ENCODE measurements at regions not wholly inside any gene's neighbourhood (a gene's known extent, or its start where the extent isn't known, plus 50 kb on each side); places are given as distances from the start of the nearest gene placed in this dataset.

- no CpG with 5 or more reads among the region's 1 CpG for WGBS (ENCODE audit: insufficient coverage)
- Histone ChIP-seq H3K27me3 (replicated peaks in 1 of 4; ENCODE audit: control extremely low read depth in 1 of 4, control insufficient read depth in 3 of 4, insufficient read depth in 4 of 4, low read length in 3 of 4) (no peaks in the 10 kb centered on the region), H3K79me2 (ENCODE audit: control insufficient read depth, insufficient read depth, low read length) (no peaks in the 10 kb centered on the region), H3K4me3 (ENCODE audit: control extremely low read depth in 1 of 5, extremely low read depth in 1 of 5, insufficient read depth in 1 of 5, low read depth in 2 of 5, low read length in 4 of 5) (no peak overlapping the region), H3K27ac (ENCODE audit: low read length in 2 of 2) (no peak overlapping the region), H4K20me1 (ENCODE audit: control insufficient read depth, insufficient read depth, low read length, poor library complexity, severe bottlenecking) (no peaks in the 10 kb centered on the region), H2AFZ (ENCODE audit: insufficient read depth, low read depth, low read length, poor library complexity, severe bottlenecking) (no peak overlapping the region), H3K36me3 (replicated peaks in 1 of 2; ENCODE audit: control extremely low read depth in 1 of 2, control insufficient read depth in 1 of 2, extremely low read depth in 1 of 2, insufficient read depth in 2 of 2, low read length in 1 of 2) (no peaks in the 10 kb centered on the region), H3K9ac (ENCODE audit: low read length) (no peak overlapping the region), H3K4me2 (replicated peaks; ENCODE audit: low read depth, low read length, poor library complexity, severe bottlenecking) (no peak overlapping the region), H3K4me1 (ENCODE audit: control insufficient read depth in 2 of 2, insufficient read depth in 2 of 2, low read length in 2 of 2) (no peaks in the 10 kb centered on the region), H3K9me3 (ENCODE audit: control extremely low read depth in 1 of 3, control insufficient read depth in 2 of 3, insufficient read depth in 1 of 3, low read length in 2 of 3) (no peaks in the 10 kb centered on the region)
- Mint-ChIP-seq H3K27ac (no peak overlapping the region), H3K27me3 (peaks cover 7% of the 10 kb centered on the region), H3K4me3 (no peak overlapping the region), H3K9me3 (ENCODE audit: insufficient read depth) (no peaks in the 10 kb centered on the region), H3K4me1 (no peaks in the 10 kb centered on the region)
- CTCF ChIA-PET, result interaction anchor here (0.7 kb wide), 1 partner anchor 106 kb away, joined by 4 read pairs; no protein-coding TSS in a partner anchor
- ATAC-seq (ENCODE audit: low read depth), result no peak
- intact Hi-C loops (cut with micrococcal nuclease), result no loop called here
- POLR2A ChIA-PET, result no interaction called here
- no peak for DNase-seq
- TF ChIP-seq EZH2 (IDR thresholded peaks at IDR 0.05; ENCODE audit: borderline replicate concordance, insufficient read depth, low read depth, low read length, poor library complexity, severe bottlenecking) (no peak), CTCF (IDR thresholded peaks at IDR 0.05) (no peak)
These were observed 73.6 kb upstream of the AKAP12 start for GRCh38 chr6:151166180-151166579.

GRCh38 chr6:151167034-151167433, 72.7 kb upstream of the AKAP12 start:
- H3K4me3 ChIP-seq (ENCODE audit: control extremely low read depth in 1 of 5, extremely low read depth in 1 of 5, insufficient read depth in 1 of 5, low read depth in 2 of 5, low read length in 4 of 5), result no peak overlapping the region
- H2AFZ ChIP-seq (ENCODE audit: insufficient read depth, low read depth, low read length, poor library complexity, severe bottlenecking), result no peak overlapping the region
- Mint-ChIP-seq H3K9me3 (ENCODE audit: insufficient read depth) (no peaks in the 10 kb centered on the region), H3K4me3 (no peak overlapping the region), H3K27ac (no peak overlapping the region), H3K4me1 (no peaks in the 10 kb centered on the region), H3K27me3 (peaks cover 7% of the 10 kb centered on the region)
- H3K9ac ChIP-seq (ENCODE audit: low read length), result no peak overlapping the region
- H4K20me1 ChIP-seq (ENCODE audit: control insufficient read depth, insufficient read depth, low read length, poor library complexity, severe bottlenecking), result no peaks in the 10 kb centered on the region
- no peak overlapping the region for H3K27ac ChIP-seq (ENCODE audit: low read length in 2 of 2)
- DNase-seq, result no peak
- intact Hi-C loops (cut with micrococcal nuclease), result no loop called here
- H3K36me3 ChIP-seq (replicated peaks in 1 of 2; ENCODE audit: control extremely low read depth in 1 of 2, control insufficient read depth in 1 of 2, extremely low read depth in 1 of 2, insufficient read depth in 2 of 2, low read length in 1 of 2), result no peaks in the 10 kb centered on the region
- no peaks in the 10 kb centered on the region for H3K27me3 ChIP-seq (replicated peaks in 1 of 4; ENCODE audit: control extremely low read depth in 1 of 4, control insufficient read depth in 3 of 4, insufficient read depth in 4 of 4, low read length in 3 of 4)
- H3K4me2 ChIP-seq (replicated peaks; ENCODE audit: low read depth, low read length, poor library complexity, severe bottlenecking), result no peak overlapping the region
- 93% methylated on average over 7 of the region's 7 CpGs for WGBS (ENCODE audit: insufficient coverage)
- POLR2A ChIA-PET, result no interaction called here
- H3K4me1 ChIP-seq (ENCODE audit: control insufficient read depth in 2 of 2, insufficient read depth in 2 of 2, low read length in 2 of 2), result no peaks in the 10 kb centered on the region
- CTCF ChIA-PET, result no interaction called here
- no peaks in the 10 kb centered on the region for H3K79me2 ChIP-seq (ENCODE audit: control insufficient read depth, insufficient read depth, low read length)
- H3K9me3 ChIP-seq (ENCODE audit: control extremely low read depth in 1 of 3, control insufficient read depth in 2 of 3, insufficient read depth in 1 of 3, low read length in 2 of 3), result no peaks in the 10 kb centered on the region
- ATAC-seq (ENCODE audit: low read depth), result no peak
- TF ChIP-seq CTCF (IDR thresholded peaks at IDR 0.05) (no peak), EZH2 (IDR thresholded peaks at IDR 0.05; ENCODE audit: borderline replicate concordance, insufficient read depth, low read depth, low read length, poor library complexity, severe bottlenecking) (no peak)
